Astrocyte of the cerebellum (primary cell): ENCODE measurements at regions not wholly inside any gene's neighbourhood (a gene's known extent, or its start where the extent isn't known, plus 50 kb on each side); places are given as distances from the start of the nearest gene placed in this dataset.

ENCODE experiments used
- DNase-seq: peaks from one replicate; pipeline ENCODE4 v3.0.0-alpha.2; 2011; ENCODE audit warnings: low read depth
- H3K4me3 ChIP-seq: 2 replicates; pipeline ENCODE4 v1.5.1; 2011; ENCODE audit warnings: mild to moderate bottlenecking, low read depth, low read length, moderate library complexity
- CTCF ChIP-seq: IDR thresholded peaks from 2 replicates; pipeline ENCODE4 v1.5.1; 2012; ENCODE audit warnings: low read length, low read depth, moderate library complexity, mild to moderate bottlenecking; ENCODE audit errors: missing control alignments
- in situ Hi-C: cut with HindIII; loops from 2 replicates; pipeline ENCODE4 v1.10.0; 2017; ENCODE audit warnings: low sequenced_read_pairs

GRCh38 chr9:94504358-94504757 lies 50.5 kb upstream of the PCAT7 start:
- no peak for TF ChIP-seq CTCF
- in situ Hi-C loops: no loop called here

More at GRCh38 chr9:94504358-94504757, 50.5 kb upstream of the PCAT7 start:
- no peak overlapping the region for H3K4me3 ChIP-seq
- no peak for DNase-seq
